NCI-H1105 (cell line): ENCODE measurements at regions not wholly inside any gene's neighbourhood (a gene's known extent, or its start where the extent isn't known, plus 50 kb on each side); places are given as distances from the start of the nearest gene placed in this dataset.
A peak's percentile ranks its signal among the peaks of the same experiment; 100 is the strongest.

Source experiments
- DNase-seq: peaks from one replicate; lab custom pipeline; 2025; lab: John Stamatoyannopoulos, UW

DNA sequence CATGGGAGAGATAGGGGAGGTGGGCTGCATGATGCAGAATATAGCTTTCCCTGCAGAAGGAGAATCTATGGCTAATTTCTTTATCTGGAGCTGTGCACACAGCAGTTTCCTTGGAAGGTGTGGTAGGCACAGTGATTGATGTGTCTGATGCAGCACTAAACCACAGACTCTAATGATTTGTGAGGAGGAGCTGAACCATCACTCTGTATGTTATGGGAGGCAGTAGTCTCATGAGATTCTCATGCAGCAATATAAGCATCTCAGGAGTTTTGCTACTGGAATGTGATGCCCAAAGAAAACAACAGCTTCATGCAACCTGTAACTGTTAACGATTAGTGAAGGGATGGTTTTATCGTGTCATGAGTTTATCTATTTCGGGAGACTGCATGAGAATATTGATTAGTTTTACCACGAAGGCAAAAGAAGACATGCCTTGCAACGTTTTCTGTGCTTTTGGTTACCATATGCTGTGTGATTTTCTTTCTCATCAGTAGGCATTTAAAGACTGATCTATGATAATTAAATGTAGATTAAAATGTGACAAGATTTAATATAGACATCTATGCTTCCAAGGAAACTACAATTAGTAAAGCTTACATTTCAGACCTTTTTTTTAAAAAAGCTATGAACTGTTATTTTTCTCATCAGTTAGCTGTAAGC, 286.8 kb downstream of the ARL6IP6 start:
- no peak for DNase-seq

DNA sequence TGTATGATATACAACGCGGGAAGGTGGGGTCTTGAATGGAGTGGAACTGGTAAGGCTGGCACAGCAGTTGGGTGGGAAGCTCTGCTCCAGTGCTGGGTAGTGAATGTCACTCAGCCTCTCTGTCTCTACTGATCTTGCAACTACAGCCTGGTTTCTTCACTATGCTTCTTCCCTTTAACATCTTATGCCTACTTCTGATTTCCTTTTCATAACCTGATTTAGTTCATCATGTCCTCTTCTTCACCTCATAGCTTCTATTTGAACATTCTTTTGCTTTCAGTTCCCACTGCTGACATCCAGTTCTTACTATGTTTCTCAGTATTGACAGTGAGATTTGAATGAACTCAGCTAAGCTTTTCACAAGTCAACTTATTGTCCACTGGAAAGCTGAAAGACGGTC, 286.2 kb downstream of the ARL6IP6 start:
- DNase-seq: no peak

DNA sequence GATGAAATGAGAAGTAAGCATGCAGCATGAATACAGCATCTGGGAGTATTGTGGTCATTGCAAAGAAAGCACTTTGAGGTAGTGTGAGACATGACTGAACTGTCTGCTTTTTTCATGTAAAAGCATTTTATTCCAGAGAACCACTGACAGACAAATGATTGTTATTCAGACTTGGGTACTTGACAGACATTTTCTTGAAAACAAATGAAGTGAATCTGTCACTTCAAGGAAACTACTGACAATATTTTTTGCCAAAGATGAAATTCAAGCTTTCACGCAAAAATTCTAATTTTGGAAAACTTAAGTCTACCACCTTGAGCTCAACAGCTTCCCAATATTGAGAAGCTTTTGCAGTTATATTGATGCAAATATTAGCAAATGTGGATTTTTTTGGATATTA, 255.7 kb downstream of the ARL6IP6 start:
- no peak for DNase-seq

DNA sequence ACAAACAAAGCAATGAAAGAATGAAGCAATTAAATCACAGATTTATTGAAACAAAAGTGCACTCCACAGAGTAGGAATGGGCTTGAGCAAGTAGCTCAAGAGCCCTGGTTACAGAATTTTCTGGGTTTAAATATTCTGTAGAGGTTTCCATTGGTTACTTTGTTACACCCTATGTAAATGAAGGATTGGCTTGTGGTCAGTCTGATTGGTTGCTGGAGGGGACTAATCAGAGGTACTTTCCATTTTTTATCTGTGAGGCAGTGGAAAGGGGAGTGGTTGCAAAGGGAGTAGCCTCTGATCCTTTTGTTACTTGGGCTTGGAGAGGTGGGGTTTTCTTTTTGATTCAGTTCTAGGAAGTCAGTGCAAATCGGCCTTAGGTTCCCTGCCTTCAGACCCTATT, 253.3 kb downstream of the ARL6IP6 start:
- no peak for DNase-seq

DNA sequence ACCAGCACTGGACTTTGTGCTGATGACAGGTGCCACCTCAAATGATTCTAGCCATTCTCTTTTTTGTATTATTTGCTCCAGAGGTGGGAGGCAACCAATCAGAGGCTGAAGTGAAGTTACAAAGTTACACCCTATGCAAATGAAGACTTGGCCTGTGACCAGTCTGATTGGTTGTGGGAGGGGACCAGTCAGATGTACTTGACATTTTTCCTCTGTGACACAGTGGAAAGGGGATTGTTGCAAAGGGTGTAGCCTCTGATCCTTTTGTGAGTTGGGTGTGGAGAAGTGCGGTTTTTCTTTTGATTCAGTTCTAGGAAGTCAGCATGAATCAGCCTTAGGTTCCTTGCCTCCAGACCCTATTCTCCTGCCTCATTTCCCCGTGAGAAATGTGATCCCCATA, 244.0 kb downstream of the ARL6IP6 start:
- DNase-seq: no peak

DNA sequence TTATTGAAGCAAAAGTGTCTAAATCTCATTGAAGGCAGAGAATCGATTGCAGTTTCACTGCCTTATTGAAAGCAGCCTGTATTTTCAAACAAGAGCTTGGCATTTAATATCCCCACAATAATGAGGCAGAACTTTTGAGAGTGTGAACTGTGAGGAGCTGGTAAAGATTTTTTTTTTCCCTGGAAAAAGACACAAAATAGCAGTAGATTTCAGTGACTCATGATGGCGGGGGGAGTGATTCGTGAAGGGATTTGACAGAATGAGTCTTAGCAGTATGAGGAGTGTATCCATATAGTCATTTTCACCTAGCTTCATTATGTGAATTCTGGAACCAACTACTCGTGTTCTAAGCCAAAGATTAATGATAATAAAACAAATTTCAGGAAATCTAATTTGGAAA, 242.9 kb downstream of the ARL6IP6 start:
- no peak for DNase-seq

DNA sequence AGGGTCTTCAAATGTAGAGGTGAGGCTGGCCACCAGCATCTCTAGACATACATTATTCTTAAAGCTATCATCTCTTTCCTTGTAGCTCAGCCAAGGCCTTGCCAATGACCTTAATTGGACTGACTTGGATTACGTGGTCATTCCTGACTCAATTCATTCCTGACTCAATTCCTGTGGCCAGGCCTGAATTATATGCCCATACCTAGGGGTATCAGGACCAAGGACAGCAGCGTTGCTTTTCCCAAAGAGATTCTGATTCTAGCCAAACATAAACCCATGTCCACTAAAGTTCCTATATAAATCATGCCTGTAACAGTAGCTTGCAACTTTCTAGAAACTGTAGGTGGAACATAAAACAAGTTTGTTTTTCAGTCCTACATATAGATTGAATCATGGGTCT, 231.7 kb downstream of the ARL6IP6 start:
- DNase-seq: no peak

DNA sequence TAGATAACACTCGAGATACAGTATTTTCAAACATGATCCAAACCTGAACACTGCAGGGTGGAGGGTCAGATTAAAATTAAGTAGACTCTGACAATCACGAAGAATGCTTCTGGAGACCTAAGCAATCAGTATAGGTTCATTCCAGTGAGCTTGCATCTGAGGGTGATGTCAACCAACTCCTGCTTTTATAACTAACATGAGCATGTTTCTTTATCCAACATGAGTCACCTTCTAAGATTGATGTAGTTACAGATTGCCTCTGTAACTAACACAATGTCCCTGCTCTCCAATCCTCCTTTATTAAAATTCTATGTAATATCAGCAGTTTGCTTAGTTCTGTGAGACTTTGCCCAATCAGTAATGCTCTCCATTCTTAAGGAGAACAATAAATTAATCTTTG, 225.7 kb downstream of the ARL6IP6 start:
- DNase-seq: no peak

DNA sequence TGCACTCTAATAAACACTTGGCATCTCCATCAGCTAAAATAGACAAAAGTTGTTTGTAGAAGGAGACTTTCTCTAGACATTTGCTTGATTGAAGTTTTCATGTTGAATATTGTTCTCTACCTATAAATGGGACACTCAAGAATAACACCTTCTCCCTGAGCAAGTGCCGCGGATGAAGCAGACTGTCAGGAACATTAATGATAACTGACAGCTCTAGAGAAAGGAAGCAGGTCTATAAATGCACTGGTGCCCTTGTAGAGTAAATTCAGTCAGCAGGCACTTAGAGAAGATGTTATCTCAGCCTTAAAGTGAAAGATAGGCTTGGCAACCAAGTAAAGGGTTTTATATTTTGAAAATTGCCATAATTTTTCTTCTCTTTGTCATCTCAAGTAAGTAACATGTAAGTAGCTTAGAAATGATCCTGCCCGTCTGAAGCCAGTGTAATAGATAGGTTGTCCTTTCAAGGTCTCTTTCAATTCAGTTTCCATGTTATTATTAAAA, 224.6 kb downstream of the ARL6IP6 start:
- DNase-seq: no peak

DNA sequence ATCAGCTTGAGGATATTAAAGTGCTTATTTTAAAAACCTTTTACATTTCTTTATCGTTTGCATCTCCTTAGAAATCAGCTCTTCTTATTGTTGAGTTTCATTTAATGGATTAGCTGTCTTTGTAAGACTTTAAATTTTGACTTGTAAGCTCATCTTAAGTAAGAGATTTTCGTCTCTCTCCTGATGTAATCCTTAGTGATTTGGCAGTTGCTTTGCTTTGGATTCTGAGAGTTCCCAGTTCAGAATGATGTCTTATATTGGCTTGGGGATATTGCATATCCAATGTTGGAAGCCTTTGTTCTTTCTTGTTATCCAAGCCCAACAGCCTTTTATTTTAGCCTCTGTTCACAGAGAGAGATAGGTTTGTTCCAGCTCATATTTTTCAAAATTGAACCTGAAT, 212.1 kb downstream of the ARL6IP6 start:
- no peak for DNase-seq

DNA sequence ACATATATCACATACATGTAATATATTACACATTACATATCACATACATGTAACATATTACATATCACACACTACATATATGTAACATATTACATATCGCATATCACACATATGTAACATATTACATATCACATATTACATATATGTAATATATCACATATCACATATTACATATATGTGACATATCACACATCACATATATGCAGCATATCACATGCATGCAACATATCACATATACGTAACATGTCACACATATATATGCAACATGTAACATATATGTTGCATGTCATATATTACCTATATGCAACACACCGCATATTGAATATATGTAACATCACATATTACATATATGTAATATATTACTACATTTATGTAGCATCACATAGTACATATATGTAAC, 211.2 kb downstream of the ARL6IP6 start:
- DNase-seq: no peak

DNA sequence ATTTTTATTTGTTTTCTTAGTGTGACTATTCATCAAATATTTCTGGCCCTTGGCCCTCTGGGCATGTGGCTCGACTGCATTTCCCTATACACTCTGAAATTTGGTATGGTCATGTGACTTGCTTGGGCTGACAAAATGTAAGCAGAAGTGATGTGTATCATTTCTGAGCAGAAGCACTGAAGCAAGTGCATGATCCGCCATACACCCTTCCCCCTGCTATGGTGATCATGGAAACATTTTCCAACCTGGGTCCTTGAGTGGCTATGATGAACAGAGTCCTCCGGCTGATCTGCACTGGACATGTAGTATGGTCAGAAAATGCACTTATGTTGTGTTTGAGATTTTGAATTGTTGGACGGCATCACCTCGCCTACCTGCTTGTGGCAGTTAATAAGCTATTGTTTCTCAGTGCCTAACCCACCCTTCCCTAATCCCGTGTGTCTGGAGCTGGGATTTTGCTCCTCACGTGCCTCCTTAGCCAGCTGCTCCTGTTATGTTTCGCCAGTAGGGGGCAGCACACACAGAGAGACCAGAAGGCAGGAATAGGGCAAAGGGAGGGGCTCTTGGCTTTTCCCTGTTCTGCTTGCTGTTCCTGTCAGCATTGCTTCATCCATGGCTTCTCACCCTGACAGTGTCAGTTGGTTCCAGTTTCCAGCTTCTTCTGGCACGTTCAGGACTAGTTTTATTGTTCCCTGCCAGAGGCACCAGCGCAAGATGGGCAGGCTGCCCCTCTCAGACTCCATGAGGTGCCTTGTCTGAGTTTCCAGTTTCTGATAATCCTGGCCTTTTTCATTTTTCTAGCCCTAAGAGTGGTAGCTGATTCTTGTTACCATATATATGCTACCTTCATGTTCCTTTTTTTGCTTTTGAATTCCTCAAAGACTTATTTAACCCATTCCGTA, 207.4 kb downstream of the ARL6IP6 start:
- peak; percentile 26 for DNase-seq

DNA sequence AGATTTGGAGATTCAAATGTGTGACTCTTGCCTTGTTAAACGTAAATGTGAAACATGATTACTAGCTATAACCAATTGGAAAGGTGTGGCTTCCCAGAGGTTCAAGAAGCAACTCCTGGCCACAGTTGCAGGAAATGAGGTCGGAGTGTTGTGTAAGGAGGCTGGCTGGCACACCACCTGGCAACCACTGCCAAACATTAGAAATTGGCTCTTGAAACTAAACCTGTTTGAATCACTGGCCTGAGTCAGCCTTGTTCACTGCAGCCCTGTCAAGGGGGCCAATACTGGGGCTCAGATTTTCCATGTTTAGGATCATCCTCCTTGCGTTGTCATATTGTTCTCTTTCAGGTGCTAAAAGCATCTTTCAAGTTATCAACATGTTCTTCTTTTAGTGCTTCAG, 206.3 kb downstream of the ARL6IP6 start:
- DNase-seq: no peak

DNA sequence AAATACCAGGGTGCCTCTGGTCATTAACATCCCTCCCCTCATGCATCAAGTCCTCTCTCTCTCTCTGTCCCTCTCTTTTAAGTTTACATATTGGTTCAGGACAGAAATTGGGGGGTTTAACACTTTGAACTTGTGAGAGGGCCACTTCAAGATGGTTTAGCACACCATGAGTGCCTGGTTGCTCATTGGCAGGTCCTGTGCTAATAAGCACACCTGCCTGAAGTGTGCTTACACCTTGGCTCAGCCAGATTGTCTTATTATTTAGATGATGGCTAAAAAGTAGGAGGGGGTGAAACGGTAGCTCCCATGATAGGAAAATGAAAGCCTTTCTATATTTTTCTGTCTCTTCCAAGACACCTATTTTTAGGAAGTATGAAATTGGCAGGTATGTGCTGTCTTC, 205.8 kb downstream of the ARL6IP6 start:
- DNase-seq: no peak

DNA sequence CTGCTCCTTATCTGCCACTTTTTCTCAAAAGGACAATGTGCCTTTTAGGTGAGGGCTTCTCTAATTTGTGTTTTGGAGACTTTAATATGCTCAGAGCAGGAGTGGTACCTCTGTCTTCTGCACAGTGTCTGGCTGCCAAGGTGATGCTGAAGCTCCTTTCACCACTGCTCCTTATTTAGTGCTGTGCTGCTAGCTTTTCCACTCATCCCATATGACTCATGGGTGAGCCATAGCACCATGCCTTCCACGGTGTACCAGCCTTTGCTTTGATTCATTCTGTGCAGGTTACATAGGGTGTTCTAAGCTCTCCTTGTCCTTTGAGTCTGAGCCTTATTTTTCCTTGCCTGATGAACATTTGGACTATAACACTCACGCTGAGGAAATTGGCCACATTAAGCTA, 202.4 kb downstream of the ARL6IP6 start:
- no peak for DNase-seq

DNA sequence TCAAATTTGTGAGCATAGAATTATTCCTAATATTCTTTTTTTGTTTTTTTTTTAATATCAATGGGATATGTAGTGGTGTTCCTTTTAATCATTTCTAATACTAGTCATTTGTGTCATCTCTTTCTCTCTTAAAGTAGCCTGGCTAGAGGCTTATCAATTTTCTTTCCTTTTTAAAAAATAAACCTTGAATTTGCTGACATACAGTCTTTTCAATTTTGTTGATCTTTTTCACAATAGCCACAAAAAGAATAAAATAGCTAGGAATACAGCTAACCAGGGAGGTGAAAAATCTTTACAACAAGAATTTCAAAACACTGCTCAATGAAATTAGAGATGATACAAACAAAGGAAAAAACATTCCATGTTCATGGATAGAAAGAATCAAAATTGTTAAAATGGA, 192.6 kb downstream of the ARL6IP6 start:
- no peak for DNase-seq

DNA sequence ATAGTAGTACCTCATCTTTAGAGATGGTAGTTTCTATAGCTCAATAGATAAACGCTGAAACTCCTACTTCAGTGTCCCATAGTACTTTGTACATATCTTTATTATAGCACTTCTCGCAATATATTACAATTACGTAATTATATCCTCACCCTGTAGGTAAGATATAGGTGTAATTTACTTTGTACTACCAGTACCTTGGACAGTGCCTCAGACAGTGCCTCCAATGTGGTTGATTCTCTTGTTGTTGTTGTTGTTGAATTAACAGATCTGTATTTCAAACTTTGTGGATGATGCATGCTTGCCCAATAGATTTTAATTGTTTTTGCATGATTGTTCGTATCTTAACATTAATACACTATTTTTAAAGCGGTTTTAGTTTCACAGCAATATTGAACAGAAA, 188.6 kb downstream of the ARL6IP6 start:
- DNase-seq: no peak

DNA sequence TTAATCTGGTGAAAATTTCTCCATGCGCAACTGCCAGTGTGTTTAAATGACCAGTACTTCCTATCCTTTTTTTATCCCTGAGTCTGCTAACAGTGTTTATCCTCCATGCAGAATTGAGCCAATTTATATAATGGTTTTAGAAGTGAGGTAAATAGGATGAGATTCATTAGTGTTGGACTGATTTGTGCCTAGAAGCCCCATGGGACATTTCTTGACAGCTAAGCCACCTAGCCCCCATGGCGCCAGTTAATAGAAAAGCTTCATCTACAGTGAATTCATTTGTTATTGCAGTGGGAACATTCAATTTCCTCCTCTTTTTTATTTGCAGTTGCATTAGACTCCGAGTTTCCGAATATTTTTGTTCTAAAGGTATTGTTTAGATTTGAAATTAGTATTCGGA, 175.6 kb downstream of the ARL6IP6 start:
- DNase-seq: no peak

DNA sequence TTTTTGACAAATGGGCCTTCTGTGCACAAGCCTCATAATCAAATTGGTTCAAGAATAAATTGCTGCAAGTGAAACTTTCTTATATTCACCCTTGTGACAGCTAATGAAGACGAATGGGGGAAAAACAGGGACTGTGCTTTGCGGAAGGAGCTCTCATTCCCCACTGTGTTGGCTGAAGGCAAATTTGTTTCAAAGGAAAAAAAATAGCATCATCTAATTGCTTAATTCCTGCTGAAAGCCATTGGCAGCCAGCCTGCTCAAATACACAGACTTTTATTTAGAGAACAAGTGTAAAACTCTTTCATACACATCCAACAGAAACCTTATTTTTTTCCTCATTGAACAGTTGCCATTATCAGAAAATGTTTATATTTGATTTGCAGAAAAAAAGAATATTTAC, 172.3 kb downstream of the ARL6IP6 start:
- peak; percentile 65 for DNase-seq

DNA sequence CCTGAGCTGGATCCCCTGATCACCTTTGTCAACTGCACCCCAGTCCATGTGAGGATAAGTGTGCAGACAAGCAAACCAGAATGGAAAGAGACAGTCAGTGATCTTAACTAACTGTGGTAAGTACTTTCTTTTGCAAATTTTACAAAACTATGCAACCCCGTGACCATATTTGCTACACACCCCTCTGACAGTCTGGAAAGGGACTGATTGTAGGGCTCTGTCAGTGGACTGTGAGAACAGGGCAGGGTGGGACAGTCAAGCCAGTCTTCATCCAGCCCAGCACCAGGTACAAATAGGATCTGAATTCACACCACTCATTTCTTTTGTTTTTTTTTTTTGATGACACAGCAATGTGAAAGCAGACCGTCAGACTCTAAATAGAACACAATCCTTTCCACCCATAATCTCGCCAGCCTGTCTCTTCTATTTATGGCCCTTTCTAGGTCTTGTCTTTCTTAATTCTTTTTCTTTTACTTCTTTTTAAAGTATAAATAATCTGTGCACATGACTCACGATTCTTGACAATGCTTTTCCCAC, 165.6 kb downstream of the ARL6IP6 start:
- DNase-seq: no peak

DNA sequence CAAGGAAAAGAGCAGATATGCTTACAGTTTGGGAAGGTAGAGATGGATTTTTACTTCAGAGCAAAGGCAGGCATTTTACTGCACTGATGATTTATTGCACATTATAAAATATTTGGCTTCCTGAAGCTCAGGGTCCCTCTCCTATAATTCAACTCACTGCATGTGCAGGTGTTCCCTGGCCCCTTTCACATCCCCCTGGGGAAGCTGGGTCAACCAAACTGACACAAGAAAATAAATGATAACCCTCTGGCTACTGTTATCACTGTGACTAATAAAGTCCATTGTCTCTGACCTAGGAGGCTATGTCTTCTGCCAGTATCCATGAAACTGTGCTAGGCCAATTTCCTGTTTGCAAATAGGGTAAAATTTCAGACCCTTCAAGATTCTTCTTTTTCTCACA, 163.1 kb downstream of the ARL6IP6 start:
- DNase-seq: no peak

DNA sequence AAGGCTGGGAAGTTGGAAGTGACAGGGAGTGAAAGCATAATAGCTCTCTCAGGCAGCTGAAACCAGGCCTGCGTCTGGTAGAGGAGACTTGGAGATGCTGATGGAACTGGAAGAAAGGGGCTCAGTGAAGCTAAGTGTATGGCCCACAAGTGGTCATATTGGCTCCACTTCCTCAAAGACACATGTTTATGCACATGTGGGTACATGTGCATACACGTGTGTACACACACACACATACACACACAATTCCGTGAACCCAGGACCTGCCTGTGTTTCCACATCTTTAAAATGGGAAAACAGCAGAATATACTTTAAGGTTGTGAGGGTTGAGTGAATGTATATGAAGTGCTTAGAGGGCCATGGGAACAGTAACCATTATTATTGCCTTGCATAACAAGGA, 160.9 kb downstream of the ARL6IP6 start:
- DNase-seq: no peak
